Vagina (tissue), 2 donors: ENCODE measurements at regions not wholly inside any gene's neighbourhood (a gene's known extent, or its start where the extent isn't known, plus 50 kb on each side); places are given as distances from the start of the nearest gene placed in this dataset.

Experiments used
- POLR2A ChIP-seq, 2 donors: fragments of 450-650 bp; IDR thresholded peaks; one replicate each; pipeline ENCODE4 v1.6.1; 2017; ENCODE audit warnings: antibody characterized with exemption in 2 of 2, mild to moderate bottlenecking in 2 of 2, moderate library complexity in 2 of 2
- POLR2AphosphoS5 ChIP-seq, 2 donors: sonication (generic); formaldehyde crosslinking; IDR thresholded peaks; one replicate each; pipeline ENCODE4 v1.9.0; 2017; ENCODE audit warnings: antibody characterized with exemption in 2 of 2, mild to moderate bottlenecking in 2 of 2, low read depth in 1 of 2; ENCODE audit not compliant: insufficient read depth in 1 of 2
- TF ChIP-seq, protein P1 (sequence below), 3 experiments: fragments of 450-650 bp in 2 of 3; fragments of 200-600 bp in 1 of 3; sonication (generic) in 1 of 3; IDR thresholded peaks; one replicate each; pipeline ENCODE4 v1.5.1; 2017 to 2019; ENCODE audit warnings: antibody characterized with exemption in 3 of 3, mild to moderate bottlenecking in 2 of 3, moderate library complexity in 2 of 3

- TF ChIP-seq, protein P1, sequence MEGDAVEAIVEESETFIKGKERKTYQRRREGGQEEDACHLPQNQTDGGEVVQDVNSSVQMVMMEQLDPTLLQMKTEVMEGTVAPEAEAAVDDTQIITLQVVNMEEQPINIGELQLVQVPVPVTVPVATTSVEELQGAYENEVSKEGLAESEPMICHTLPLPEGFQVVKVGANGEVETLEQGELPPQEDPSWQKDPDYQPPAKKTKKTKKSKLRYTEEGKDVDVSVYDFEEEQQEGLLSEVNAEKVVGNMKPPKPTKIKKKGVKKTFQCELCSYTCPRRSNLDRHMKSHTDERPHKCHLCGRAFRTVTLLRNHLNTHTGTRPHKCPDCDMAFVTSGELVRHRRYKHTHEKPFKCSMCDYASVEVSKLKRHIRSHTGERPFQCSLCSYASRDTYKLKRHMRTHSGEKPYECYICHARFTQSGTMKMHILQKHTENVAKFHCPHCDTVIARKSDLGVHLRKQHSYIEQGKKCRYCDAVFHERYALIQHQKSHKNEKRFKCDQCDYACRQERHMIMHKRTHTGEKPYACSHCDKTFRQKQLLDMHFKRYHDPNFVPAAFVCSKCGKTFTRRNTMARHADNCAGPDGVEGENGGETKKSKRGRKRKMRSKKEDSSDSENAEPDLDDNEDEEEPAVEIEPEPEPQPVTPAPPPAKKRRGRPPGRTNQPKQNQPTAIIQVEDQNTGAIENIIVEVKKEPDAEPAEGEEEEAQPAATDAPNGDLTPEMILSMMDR (IDR thresholded peaks at IDR 0.05) = no peak
- TF ChIP-seq POLR2AphosphoS5 (IDR thresholded peaks at IDR 0.05; ENCODE audit: insufficient read depth in 1 of 2, low read depth in 1 of 2) (no peak), POLR2A (IDR thresholded peaks at IDR 0.05) (no peak)
Measured at GRCh38 chr12:118641249-118641648, 264.9 kb downstream of the SUDS3 start.
